ENCODE measurements at regions not wholly inside any gene's neighbourhood (a gene's known extent, or its start where the extent isn't known, plus 50 kb on each side); places are given as distances from the start of the nearest gene placed in this dataset.

DNA sequence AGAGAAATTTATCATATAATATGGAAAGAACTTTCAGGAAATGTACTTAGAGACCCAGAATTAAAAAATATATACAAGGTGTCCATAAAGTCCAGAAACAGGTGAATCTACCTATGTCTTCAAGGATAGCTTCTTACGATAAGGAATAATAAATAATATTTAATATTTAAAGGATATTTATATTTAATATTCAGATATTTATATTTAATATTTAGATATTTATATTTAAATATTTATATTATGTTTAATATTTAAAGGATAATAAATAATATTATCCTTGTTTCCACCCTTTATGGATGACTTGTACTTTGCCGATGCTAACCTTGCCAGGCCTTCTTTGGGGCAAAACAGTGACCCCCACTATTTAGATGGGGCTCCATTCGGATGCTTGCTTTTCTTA is 169.5 kb upstream of the CADM1 start:
- no peak for DNase-seq (ENCODE audit: low read depth in 2 of 2)

- DNase-seq (ENCODE audit: low read depth in 2 of 2) = no peak
These were observed 168.8 kb upstream of the CADM1 start for GRCh38 chr11:115672999-115673411.

- no peak for DNase-seq (ENCODE audit: low read depth in 2 of 2)
These were observed 168.2 kb upstream of the CADM1 start for GRCh38 chr11:115672412-115672811.

DNA sequence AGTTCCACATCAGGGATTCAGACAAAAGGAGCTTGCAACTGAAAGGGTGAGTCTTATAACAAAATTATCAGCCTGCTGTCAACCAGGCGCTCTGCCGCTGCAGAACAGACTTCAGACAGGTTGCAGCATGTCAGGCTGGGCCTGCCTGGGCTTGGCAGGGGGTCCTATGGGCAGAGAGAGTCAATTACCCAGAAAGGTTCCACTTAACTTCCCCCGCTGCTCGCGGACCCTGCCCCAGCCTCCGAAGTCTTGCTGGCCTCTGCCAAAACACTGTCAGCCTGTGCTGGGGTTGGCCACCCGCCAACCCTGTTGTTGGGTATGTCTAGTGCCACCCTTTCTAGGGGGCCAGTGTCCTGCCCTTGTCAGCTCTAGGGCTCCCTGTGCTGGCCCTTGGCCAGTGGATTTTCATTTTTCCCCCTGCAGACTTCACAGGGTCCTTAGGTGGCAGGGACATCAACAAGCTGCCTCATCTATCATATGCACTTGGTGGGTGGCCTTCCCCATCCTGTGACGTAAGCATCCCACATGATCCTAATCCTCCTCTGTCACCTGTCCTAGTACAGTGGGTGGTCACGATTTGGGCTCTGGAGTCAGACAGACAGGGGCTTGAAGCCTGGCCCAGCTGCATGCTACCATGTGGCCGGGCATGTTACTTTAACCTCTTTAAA is 166.5 kb upstream of the CADM1 start:
- no peak for DNase-seq (ENCODE audit: low read depth in 2 of 2)

DNA sequence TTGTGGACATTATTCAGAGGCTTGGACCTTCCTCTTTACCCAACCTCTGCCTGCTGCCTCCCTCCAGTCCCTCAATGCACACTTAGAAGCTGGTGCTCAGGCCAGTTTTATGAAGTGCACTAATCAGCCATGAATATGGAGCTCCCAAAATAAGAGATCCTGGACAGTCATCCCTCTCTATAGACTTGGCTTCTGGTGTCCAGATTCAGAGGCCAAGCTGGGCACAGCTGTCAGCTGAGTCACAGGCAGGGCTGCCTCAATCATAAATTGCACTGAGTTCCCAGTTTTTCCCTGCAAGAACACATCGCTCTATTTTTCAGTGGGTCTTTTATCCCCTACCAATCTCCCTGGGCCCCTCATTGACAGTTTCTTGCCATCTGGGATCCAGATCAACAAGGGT is 161.7 kb upstream of the CADM1 start:
- no peak for DNase-seq (ENCODE audit: low read depth in 2 of 2)

DNA sequence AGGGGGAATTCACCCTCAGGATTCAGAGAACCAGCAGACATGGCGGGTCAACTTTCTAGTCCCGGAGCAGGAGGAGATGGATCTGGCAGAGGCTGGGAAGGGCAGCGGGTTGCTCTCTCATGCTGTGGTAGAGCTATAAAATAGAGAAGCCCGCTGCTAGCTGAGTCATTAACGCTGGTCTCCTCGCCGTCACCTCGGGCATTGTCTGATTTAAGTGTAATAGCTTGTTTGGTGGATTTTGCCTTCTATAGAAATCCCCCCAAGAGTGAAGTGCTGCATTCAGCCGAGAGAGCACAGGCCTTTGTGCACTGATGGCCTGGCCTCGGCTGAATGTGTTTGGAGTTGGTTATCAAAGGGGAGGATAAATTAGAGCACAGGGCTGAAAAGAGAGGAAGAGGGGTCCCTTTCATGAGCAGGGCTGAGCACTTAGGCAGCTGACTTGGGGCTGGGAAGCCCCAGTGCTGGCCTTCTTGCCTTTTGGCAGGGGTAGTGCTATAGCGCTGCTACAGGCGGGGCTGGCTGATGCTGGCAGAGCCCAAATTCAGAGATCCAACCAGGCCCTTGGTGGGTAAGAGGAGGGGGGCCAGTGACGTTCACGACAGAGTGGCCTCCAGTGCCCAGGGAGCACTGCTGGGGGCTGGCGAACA is 161.1 kb upstream of the CADM1 start:
- DNase-seq (ENCODE audit: low read depth in 2 of 2) = no peak

- DNase-seq (ENCODE audit: low read depth in 2 of 2) = no peak
These were observed 160.1 kb upstream of the CADM1 start for GRCh38 chr11:115664313-115664712.

DNA sequence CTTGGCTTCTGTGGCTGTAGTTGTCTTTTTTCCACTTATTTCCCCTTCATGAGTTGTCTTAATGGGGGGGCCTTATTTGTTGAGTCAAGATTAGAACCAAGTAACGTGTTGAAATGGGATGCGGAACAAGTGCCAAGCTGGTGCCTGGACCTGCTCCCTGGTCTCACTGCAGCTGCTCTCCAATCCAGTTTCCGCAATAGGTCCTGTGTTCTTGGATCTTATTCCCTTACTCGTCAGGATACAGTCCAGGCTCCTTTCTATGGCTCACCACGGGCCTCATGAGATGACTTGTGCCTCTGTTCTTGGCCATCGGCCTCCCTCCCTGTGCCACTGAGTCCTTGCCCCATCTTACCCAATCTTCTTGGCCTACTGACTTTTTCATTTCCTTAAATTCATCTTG is 159.6 kb upstream of the CADM1 start:
- no peak for DNase-seq (ENCODE audit: low read depth in 2 of 2)

GRCh38 chr11:115660030-115660805 is 156.0 kb upstream of the CADM1 start:
- DNase-seq (ENCODE audit: low read depth in 2 of 2) = no peak

DNA sequence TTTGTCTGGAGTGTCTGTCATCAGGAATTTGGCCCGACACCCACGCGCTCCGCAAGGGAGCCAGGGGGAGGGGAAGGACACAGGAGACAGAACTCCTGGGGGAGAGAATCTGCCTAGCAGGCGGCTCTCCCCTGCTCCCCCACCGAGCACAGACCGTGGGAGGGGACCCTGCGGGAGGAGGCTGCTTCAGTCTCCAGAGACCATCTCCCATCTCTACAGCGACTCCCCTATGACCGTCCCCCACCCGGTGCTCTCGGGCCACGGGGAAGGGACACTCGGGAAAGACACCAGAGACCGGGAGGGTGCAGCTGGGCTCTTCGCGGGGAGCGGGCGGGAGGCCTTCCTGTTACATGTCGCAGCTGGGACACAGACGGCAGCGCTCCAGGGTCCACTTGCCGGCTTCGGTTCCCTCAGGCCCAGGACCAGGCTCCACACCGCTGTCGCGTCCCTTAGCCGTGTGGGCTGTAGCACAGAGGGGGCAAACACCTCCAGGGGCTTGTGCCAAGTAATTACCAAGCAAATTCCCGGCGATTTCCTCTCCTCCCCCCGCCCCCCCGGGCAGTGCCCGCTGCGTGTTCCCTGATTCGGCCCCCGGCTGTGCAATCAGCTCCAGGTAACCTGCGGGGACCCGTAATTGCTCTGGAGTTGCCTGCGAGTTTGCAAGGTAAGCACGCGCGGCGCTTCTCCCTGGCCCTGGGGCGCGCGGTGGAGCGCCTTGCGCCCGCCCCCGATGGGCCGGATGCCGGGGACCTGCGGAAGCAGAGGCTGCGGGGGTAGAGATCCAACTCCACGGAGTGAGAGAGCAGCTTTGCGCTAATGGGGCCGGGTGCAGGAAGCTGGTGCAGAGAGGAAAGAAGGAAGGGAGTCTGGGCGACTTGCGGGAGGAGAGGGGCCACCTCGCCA is 155.1 kb upstream of the CADM1 start:
- no peak for DNase-seq (ENCODE audit: low read depth in 2 of 2)

- DNase-seq (ENCODE audit: low read depth in 2 of 2) = no peak
These were observed 153.4 kb upstream of the CADM1 start for GRCh38 chr11:115657586-115657985.

DNA sequence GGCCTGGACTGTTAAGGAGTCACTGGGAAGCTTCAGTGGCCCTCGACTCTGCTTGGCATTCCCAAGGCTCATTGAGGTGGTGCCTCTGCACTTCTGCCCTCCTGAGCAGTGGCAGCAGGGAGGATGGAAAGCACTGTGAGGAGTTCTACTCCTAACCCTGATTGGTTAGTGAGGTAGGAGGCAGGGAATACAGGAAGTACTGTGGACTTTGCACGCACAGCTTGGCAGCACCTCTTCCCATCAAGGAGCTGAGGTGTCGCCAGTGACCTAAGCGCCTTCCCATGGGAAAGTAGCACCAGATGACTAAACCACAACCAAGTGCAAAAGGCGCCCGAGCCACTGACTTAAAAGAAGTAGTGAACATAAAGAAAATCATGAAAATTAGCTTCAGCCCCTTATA is 152.5 kb upstream of the CADM1 start:
- no peak for DNase-seq (ENCODE audit: low read depth in 2 of 2)

DNA sequence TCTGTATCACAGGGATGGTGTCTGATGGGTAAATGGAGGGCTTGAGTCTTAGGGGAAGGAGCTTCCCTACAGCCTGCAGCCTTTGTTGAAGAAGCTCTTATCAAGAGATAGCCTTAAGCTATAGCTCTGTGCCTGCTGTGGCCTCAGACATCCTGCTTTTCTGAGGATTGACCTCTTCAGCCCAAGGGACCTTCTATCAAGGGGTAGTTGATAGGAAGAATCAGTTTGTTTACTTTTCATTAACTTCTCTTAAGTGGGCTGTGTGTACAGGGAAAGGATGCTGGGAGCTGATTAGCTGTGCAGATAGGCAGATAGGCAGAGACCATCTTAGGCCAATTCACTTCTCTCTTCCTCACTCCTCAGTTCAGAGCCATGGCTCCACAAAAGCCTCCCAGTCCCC is 151.8 kb upstream of the CADM1 start:
- no peak for DNase-seq (ENCODE audit: low read depth in 2 of 2)

GRCh38 chr11:115654792-115655191 is 150.6 kb upstream of the CADM1 start:
- no peak for DNase-seq (ENCODE audit: low read depth in 2 of 2)

GRCh38 chr11:115653926-115654325 is 149.7 kb upstream of the CADM1 start:
- DNase-seq (ENCODE audit: low read depth in 2 of 2) = no peak

- DNase-seq (ENCODE audit: low read depth in 2 of 2) = no peak
These were observed 148.9 kb upstream of the CADM1 start for GRCh38 chr11:115653076-115653475.

DNA sequence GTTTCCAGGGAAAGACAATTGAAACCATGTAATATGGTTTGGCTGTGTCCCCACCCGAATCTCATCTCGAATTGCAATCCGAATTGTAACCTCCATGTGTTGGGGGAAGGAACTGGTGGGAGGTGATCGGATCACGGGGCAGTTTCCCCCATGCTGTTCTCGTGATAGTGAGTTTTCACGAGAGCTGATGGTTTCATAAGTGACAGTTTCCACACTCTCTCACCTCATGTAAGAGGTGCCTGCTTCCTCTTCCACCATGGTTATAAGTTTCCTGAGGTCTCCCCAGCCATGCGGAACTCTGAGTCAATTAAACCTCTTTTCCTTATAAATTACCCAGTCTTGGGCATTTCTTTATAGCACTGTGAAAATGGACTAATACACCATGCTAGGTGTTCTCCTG is 148.3 kb upstream of the CADM1 start:
- DNase-seq (ENCODE audit: low read depth in 2 of 2) = no peak

DNA sequence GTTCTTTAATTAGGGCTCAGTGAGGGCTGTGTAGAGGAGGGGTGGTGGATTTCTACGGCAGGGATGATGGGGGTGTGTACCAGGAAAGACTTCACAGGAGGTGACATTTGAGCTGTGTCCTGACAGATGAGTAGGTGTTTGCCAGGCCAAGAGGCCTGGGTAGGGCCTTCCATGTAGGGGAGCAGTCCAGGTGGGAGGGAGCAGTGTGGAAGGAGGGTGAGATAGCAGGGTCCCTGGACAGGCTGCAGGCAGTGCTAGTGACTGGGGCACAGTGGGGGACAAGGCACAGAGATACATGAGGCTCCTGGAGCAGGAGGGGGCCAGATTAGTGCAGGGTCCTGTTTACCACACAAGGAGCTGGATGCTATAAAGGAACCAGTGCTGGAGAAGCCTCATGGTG is 147.9 kb upstream of the CADM1 start:
- DNase-seq (ENCODE audit: low read depth in 2 of 2) = no peak

- no peak for DNase-seq (ENCODE audit: low read depth in 2 of 2)
These were observed 145.2 kb upstream of the CADM1 start for GRCh38 chr11:115649461-115649860.

DNA sequence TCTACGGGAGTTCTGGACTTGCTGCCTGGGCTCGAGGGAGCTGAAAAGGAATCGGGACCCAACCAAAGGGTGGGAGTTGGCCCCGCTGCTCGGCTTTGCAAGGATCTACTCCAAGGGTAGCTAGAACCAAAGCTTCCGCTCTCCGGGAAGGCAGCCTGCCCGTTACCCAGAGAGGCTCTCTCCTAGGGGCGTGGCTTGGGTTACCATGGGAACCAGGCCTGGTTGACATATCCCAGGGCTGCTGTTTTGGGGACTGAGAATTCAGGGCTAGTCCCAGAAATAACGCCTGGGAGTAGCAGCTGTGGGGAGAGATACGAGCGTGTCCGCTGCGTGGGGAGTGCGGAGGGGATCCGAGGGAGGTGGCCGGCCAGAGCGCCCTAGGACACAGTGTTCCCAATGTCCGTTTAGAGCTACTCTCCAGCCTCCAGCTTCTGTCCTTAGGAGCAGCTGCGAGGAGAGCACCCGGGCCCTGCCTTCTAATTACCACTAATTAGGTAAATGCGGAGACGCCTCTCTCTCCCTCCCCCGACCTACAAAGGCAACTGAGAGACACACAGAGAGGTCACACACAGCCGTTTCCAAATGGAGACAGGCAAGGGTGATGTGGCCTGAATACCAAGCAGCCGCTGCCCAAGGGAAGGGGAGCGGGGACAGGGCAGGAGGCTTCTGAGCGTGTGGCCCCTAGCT is 141.6 kb upstream of the CADM1 start:
- no peak for DNase-seq (ENCODE audit: low read depth in 2 of 2)

GRCh38 chr11:115644856-115645255 is 140.6 kb upstream of the CADM1 start:
- no peak for DNase-seq (ENCODE audit: low read depth in 2 of 2)

Data from activated CD8-positive, alpha-beta memory T cell treated with anti-CD3 and anti-CD28 coated beads for 4 hours (primary cell).